ENCODE measurements at regions not wholly inside any gene's neighbourhood (a gene's known extent, or its start where the extent isn't known, plus 50 kb on each side); places are given as distances from the start of the nearest gene placed in this dataset.

- TF ChIP-seq, protein P1, sequence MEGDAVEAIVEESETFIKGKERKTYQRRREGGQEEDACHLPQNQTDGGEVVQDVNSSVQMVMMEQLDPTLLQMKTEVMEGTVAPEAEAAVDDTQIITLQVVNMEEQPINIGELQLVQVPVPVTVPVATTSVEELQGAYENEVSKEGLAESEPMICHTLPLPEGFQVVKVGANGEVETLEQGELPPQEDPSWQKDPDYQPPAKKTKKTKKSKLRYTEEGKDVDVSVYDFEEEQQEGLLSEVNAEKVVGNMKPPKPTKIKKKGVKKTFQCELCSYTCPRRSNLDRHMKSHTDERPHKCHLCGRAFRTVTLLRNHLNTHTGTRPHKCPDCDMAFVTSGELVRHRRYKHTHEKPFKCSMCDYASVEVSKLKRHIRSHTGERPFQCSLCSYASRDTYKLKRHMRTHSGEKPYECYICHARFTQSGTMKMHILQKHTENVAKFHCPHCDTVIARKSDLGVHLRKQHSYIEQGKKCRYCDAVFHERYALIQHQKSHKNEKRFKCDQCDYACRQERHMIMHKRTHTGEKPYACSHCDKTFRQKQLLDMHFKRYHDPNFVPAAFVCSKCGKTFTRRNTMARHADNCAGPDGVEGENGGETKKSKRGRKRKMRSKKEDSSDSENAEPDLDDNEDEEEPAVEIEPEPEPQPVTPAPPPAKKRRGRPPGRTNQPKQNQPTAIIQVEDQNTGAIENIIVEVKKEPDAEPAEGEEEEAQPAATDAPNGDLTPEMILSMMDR (conservative IDR thresholded peaks at IDR 0.05 in 1 of 2, IDR thresholded peaks at IDR 0.05 in 1 of 2; ENCODE audit: low read depth in 1 of 2, low read length in 2 of 2): no peak
- TF ChIP-seq EZH2 (IDR thresholded peaks at IDR 0.05; ENCODE audit: low read length, missing control alignments): no peak
Measured at GRCh38 chr2:22209545-22209944, 1085.8 kb downstream of the TDRD15 start.
